Central memory CD4-positive, alpha-beta T cell (primary cell): ENCODE measurements at regions not wholly inside any gene's neighbourhood (a gene's known extent, or its start where the extent isn't known, plus 50 kb on each side); places are given as distances from the start of the nearest gene placed in this dataset.
"Not testable (repeated sequence)": the region's sequence is repeated elsewhere in the genome, so short reads cannot be mapped to it uniquely, and the experiment has no call there.

Source experiments
- DNase-seq: peaks from one replicate; pipeline ENCODE4 v3.0.0; 2022

DNA sequence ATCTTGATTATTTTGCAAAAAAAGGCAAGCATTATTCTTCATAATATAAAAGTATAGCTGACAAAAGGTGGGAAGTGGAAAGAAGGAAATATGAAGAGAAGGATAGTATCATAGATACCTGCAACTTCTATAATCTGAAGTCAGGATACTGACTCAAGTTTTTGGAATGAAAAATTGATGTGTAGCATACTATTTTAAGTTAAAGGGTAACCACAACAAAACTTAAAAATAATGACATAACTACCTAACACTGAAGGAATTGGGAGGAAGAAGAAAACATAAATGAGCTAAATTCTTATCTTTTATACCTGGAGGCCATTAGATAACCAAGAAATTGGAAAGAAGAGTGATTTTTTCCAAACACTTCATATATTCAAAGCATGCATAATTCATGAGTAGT lies 51.8 kb upstream of the TLE1 start:
- no peak for DNase-seq

DNA sequence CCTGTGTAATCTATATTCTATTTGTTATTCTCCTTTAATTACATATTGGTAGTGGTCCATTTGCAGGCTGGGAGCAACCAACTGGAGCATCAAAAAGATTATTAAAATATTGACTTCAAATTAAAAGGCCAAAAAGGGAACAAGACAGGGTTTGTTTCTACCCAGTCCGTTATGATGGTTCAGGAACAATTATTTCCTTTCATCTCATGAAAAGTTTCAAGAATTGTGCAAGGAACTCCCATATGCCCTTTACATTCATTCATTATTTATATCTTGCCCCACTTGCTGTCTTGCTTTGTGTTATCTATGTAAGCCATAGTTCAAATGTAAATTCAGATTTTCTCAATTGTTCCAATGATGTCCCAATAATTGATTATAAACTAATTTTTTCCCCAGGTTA lies 58.7 kb upstream of the TLE1 start:
- DNase-seq, result no peak

DNA sequence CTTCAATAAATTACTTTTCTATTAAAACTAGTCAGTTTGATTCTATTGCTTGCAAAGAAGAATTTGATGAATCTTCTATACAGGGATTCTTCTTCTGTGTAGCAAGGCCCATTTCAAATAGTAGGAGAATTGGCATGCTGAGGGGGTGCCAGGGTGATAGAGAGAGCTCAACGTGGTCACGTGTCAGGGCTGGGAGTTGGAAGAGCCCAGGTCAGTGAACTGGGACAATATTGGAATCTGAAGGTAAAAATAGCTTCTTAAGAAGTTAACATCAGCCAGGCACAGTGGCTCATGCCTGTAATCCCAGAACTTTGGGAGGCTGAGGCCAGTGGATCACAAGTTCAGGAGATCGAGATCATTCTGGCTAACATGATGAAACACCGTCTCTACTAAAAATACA lies 64.1 kb upstream of the TLE1 start:
- no peak for DNase-seq

DNA sequence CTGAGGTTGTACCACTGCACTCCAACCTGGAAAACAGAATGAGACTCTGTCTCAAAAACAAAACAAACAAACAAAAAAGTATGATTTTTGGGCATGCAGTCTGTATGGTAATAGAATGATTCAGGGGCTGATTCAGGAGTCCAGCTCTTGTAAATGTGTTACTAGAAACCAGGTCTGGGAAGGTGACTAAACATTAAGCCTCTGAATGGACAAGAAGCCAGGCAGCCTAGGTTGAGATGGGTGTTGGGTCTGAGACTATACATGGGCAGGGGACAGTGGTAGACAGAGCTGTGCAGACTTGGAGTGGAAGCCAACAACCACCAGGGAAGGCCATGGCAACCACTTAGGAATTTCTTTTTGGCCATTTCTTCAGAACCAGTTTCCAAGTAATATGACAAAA lies 64.9 kb upstream of the TLE1 start:
- DNase-seq, result no peak

DNA sequence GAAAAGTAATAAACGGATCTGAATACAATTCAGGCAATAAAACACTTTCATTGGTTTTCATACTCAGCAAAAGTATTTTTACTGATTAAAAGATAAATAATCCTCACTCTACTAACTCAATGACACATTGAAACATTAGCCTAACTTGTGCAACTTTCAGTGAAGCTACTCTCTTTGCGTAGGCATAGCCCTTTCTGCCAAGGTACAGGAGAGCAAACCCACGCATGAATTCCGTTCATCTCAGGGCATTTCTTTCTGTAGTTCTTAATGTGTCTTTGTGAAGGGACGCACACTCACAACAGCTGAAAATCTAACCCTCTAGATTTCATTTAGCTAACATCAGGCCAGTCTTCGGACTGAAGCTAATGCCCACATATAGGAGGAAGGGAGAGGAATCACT lies 66.4 kb upstream of the TLE1 start:
- DNase-seq, result no peak

DNA sequence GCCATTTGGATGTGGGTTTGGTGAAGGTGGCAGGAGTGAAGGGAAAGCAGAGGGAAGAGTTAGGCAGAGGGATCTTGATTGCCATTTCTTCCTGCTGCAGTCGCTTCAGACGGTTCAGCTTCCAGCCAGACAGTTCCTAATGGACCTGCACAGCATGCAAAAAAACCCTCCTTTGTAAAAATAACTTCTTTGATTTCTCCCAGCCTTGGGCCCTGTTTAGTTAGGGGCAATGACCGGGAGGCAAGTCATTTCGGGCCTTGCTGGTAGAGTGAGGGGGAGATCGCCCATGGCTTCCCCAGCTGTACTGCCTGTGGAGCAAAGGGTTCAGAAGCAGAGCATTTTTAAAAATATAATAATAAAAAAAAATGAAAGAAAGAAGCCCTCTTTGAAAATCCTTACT lies 67.2 kb upstream of the TLE1 start:
- no peak for DNase-seq

DNA sequence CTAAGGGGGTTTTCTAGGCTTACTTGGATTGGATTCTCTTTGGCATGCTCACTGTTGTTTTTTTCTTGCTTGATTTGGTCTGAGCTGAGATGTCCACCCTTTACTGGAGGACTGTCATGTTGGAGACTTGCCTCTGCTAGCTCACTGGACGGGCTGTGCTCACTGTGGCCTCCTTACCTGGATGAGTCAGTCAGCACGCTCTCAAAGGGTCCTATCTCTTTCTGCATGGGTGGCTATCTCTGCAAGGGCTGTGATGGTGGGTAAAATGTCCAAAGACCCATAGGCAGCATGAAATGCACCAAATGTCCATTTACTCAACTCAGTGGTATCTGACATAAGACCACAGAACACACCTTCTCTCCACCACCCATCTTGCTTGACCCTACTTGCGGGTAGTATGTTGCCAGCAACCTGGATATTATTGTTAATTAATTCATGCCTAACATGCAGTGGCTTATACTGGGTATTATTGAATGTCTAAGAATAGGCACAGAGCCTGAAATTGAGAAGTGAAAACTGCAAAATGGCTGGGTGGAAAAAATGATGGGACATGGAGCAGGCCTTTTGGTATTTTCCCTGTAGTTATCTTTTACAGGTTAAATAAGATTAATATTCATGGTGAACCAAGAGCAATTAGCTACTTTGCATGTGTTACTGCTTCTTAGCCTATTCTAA lies 68.9 kb upstream of the TLE1 start:
- no peak for DNase-seq

DNA sequence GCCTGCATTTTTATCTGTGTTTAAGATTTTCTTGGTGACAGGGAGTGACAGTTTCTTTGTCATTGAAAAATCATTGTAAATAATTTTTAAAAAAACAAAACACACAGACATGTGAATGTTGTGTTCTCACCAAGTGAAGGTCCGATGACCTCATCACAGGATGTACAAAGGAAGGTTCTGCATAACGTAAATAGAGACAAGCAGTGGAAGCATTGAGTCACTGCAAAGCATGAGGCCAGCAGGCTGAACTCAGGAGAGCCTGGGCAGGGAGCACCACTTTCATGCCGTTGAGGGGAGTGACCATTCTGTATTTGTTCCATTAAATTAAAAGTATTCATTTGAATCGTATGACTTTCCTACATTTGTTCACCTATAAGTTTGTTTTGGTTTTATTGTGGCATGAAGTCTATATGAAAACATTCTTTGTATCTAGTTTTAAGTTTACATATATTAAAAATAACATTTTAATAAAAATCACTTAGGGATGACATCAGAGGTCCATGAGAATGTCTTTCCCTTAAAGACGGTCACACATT lies 70.4 kb upstream of the TLE1 start:
- DNase-seq, result no peak

DNA sequence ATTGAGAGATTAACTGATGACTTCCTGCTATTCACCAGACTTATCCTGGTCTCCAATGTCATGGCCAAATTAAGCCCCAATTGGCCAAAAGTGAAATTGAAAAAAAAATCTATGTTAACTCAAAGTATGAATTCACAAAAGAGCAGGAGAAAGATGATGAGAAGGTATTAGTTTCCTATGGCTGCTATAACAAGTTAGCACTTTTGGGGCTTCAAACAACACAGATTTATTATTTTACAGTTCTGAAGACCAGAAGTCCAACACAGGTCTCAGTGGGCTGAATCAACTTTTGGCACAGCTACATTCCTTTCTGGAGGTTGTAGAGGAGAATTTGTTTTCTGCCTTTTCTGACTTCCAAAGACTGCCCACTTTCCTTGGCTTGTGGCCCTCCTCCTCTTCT lies 78.6 kb upstream of the TLE1 start:
- no peak for DNase-seq

DNA sequence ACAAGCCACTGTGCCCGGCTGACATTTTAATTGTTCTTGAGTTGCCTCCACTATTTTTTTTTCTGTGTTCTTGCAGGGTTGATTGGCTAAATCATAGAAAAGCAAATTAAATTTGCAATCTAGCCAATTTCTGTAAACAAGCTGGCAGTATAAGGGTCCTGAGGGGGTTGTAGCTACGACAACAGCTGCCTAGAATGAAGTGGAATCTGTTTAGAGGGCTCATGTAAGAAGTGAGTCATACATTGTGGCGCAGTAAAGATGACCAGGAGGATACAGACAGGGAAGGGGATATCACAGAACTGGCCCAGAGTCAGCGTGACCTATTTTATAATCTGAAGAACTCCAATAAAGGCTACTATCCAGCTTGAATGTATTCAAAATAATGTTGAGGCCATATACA lies 82.2 kb upstream of the TLE1 start:
- DNase-seq, result no peak

DNA sequence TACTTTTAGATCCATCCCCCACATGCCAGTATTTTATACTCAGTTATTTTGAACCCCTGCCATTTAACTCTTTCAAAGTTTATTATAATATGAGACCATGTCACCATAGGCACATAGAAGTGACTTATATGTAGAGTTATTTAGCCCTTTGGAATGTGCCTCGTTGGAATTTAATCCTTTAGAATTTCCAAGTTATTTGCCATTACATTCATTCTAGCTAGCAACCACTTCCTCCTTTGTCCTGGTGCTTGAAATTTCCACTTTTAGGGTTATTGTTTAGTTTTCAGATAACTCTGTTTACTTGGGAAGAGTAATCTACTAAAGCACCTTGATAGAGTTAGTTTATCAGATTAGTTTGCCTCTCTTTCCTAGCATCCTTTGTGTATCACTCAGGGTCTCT lies 82.8 kb upstream of the TLE1 start:
- DNase-seq, result no peak

DNA sequence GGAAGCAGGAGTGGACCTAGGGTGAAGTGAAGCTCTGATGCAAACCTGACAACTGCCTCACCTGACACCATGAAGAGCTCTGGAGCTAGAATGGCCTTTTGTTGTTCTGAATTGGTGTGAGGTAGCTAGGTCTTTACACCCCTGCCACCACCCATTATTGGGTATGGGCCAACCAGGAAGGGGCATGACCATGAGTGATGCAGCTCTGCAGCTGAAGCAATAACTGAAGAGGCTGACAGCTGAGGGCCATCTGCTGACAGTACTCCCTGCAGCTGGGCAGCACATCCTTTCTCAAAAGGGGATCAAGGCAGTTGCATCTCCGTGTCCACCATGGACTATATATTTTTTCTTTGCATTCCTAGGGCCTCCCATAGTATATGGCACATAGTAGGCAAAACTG lies 87.0 kb upstream of the TLE1 start:
- DNase-seq, result no peak

DNA sequence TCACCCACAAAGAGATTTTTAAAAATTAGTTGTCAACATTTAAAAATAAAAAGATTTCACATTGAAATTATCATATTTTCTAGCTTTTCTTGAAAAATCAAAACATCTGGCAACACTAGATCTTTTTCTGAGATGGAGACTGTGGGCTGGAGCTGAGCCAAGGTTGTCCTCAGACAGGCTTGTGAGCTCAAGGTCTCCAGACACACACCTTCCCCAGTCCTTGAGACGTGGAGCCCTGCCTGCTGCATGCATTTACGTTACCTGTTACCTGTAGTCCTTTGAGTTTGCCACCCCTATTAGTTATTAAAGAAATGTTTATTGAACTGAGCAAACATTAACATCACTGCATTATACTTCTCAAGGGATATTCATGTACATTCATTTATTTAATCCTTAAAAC lies 87.5 kb upstream of the TLE1 start:
- no peak for DNase-seq

DNA sequence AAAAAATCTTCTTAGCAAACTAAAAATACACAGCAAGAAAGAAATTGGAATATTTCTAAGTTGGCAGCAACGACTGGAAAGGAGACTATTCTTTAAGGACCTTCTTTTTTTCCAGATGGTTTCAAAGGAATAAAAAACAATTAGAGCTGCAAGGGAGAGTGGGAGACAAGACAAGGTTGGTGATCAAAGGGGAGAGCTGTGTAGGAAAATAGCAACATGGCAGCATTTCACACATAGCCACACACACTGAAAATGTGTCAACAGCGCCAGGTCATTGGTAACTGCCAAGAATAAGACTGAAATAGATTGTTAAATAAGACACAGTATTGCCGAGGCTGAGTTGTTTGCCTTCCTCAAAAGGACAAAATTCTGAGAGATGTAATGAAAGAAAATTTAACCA lies 88.1 kb upstream of the TLE1 start:
- no peak for DNase-seq

DNA sequence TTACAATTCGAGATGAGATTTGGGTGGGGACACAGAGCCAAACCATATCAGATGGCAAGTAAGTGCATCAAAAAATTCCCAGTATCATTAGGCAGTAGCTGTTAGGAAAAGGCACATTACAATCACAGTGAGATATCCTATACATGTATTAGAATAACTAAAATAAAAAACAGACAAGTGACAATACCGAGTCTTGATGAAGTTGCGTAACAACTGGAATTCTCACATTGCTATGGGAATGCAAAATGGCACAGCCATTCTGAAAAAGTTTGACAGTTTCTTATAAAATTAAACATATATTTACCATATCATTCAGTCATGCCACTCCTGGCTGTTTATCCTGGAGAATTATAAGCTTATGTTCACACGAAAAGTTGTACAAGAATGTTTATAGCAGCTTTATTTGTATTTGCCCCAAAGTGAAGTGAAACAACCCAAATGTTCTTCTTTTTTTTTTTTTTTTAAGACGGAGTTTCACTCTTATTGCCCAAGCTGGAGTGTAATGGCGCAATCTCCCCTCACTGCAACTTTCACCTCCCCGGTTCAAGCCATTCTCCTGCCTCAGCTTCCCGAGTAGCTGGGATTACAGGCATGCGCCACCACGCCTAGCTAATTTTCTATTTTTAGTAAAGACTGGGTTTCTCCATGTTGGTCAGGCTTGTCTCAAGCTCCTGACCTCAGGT lies 93.1 kb upstream of the TLE1 start:
- DNase-seq, result no peak

DNA sequence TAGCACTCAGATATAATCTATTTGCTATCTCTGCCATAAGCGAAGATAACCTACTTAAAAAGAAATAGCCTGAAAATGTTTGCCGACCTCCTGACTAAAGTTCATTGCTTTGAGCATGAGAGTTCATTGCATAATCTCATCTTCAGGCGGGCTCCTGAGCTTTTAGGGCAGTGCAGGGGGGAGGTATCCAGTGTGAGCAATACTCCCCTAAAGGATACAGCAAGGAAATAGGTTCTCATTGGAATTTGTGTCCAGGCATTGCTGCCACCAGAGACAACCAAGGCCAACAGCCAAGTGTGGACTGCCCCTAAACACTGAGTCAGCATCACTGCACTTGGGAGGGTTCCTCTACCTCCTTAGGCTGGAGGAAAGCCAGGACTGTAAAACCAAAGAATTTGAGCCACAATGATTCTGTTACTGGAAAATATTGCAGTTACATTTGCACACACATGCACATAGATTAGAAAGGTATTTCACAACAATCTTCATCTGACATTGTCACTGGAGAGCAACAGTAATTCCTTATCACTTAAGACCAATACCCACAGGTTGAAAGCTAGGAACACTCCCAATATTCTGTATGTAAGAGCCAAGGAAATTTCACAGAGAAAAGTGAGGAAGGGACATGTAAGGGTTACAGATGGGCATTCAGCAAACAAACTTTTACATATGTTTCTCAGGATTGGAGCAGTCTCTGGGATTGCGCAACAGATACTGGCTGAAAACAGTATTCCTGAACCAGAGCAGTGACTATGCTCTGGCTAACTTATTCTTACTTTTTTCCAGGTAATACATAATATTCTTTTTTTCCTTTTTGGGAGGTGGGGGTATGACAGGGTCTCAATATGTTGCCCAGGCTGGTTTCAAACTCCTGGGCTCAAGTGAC lies 98.6 kb upstream of the TLE1 start:
- DNase-seq, result no peak

DNA sequence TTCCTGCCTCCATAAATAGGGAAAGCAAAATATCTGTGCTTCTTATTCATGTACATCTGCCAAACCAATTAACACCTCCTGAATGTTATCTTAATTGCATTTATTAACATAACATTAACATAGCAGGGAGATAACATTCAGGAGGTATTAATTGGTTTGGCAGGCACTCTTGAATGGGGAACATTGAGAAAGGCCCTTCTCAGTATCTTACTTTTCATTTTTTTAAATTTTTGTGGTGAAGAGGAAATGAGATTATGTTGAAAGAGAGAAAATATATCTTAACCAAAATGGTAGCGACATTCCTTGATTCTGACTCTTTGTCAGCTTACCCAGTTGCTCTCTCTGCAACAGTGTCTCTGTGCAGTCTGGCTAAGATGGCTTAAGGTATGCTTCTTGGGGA lies 100.4 kb upstream of the TLE1 start:
- DNase-seq, result no peak

DNA sequence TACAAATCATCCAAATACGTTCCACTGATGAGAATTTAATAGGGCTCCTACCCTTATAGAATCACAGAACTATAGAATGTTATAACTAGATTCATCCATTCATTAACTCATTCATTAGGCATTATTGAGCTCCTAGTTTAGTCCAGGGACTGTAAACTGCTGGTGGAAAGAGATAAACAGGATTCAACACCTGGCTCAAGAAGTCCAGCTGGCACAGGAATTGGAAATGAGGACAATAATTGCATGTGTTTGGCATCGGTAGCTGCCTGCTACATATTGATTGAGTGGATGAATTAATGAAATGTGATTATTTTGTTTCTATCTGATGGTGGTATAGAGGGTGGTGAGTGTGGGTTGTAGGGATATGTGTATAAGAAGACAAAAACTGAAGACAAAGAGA lies 100.8 kb upstream of the TLE1 start:
- DNase-seq, result no peak

DNA sequence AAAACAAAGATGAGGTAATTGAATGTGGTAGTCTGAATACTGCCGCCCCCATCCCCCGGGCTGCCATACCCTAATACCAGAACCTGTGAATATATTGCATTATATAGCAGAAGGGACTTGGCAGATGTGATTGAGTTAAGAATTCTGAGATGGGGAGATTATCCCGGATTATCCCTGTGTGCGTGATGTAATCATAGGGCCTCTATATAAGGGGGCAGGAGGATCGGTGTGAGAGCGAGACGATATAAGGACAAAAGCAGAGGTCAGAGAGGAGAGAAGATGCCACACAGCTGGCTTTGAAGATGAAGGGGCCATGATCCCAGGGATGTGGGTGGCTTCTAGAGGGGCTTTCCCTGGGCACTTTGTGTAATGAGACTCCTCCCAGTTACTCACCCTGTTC lies 101.7 kb upstream of the TLE1 start:
- no peak for DNase-seq

DNA sequence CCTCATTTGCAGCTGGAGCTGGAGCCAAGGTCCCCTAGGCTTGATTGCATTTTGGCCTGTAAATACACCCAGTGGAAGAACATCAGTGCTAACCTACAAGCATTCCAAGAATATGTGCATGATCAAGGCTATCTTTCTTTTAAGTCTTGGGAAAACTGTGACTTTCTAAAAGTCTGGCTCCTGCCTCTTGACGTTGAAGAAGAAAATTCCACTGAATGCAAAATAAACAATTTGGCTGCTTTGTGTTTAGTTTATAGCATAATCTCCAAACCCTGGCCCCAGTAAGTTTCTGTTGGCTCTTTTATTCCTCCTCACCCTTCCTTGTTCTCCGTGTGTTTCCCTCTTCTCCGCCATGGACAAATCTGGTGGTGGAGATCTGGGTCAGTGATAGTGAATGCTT lies 109.3 kb upstream of the TLE1 start:
- no peak for DNase-seq

DNA sequence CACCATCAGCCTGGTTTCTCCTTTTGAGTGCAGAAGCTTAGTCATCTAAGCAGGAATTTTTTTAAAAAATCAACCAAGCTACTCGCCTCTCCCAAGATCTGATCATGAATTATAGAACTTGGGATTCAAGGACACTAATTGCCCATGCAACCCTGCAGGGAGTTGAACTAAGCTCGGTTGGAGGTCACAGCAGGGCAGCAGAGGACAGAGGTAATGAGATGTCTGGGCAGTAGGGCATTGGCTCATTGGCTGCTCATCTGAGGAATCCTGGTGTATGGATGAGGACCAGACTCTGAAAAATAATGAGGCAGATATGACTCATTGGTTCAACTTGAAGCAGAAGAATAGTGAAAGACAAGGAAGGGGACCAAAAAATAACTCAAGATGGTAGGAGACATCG lies 111.8 kb upstream of the TLE1 start:
- DNase-seq, result no peak

DNA sequence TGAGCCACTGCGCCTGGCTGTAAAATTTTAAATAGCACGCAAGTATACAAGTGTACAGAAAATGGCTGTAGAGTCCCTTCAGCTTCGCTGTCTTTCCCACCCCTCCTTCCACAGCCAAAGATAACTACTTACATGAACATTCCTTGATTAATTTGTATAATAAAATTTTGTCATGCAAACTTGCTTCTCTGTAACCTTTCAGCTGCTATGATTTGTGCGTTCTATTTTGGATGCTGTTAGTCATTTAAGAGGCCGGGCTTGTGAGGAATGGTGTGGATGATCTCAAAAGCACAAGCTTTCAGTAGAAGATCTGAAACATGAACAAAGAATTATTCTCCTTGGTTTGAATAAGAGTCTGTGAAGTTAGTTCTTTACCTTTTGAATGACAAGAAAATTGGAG lies 115.0 kb upstream of the TLE1 start:
- DNase-seq, result no peak

DNA sequence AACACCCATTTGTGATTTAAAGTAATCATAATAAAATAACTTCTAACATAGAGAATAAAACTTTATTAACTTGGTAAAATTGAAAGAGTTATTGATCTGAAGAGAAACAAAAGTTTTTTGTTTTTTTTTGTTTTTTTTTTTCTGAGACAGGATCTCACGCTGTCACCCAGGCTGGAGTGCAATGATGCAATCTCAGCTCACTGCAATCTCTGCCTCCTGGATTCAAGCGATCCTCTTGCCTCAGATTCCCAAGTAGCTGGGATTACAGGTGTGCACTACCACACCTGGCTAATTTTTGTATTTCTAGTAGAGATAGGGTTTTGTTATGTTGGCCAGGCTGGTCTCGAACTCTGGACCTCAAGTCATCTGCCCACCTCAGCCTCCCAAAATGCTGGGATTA lies 116.5 kb upstream of the SPATA31D4 start:
- not testable (repeated sequence) for DNase-seq

DNA sequence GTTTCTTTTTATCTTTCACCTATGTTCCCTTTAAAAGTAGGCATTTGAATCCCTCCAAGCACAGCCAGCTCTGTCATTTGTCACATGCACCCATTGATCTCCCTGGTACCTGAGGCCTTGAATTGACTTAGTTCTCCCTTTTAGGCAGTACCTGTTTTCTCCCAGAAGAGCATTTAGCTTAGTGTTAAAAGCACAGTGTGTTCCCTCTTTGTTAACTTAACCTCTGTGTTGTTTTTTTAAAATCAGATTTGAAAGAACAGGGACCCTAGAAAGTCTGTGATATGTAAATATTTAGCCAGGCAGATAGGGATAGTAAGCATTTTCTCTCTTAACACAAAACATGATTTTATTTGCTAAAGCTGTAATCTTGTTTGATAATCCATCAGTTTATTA lies 113.8 kb upstream of the SPATA31D4 start:
- no peak for DNase-seq
